ENCODE measurements at regions not wholly inside any gene's neighbourhood (a gene's known extent, or its start where the extent isn't known, plus 50 kb on each side); places are given as distances from the start of the nearest gene placed in this dataset.
A peak's percentile ranks its signal among the peaks of the same experiment; 100 is the strongest.

GRCh38 chr12:76611533-76611932 is 52.0 kb upstream of the OSBPL8 start:
- DNase-seq (ENCODE audit: low read depth) = no peak

- DNase-seq (ENCODE audit: low read depth) = no peak
Observed at GRCh38 chr12:76614364-76614763, 54.8 kb upstream of the OSBPL8 start.

- DNase-seq (ENCODE audit: low read depth) = no peak
Observed at GRCh38 chr12:76618031-76618430, 58.5 kb upstream of the OSBPL8 start.

- peak; percentile 20 for DNase-seq (ENCODE audit: low read depth)
Observed at GRCh38 chr12:76621582-76622024, 62.0 kb upstream of the OSBPL8 start.

- DNase-seq (ENCODE audit: low read depth) = no peak
Observed at GRCh38 chr12:76622351-76622750, 62.8 kb upstream of the OSBPL8 start.

GRCh38 chr12:76622915-76623314 is 63.3 kb upstream of the OSBPL8 start:
- DNase-seq (ENCODE audit: low read depth) = no peak

GRCh38 chr12:76623931-76624330 is 64.4 kb upstream of the OSBPL8 start:
- no peak for DNase-seq (ENCODE audit: low read depth)

GRCh38 chr12:76627346-76628135 is 68.0 kb upstream of the OSBPL8 start:
- DNase-seq (ENCODE audit: low read depth) = no peak

GRCh38 chr12:76628745-76629144 is 69.2 kb upstream of the OSBPL8 start:
- DNase-seq (ENCODE audit: low read depth) = no peak

GRCh38 chr12:76631741-76632140 is 72.2 kb upstream of the OSBPL8 start:
- DNase-seq (ENCODE audit: low read depth) = no peak

- no peak for DNase-seq (ENCODE audit: low read depth)
Observed at GRCh38 chr12:76633415-76633814, 73.8 kb upstream of the OSBPL8 start.

- no peak for DNase-seq (ENCODE audit: low read depth)
Observed at GRCh38 chr12:76634133-76634532, 74.6 kb upstream of the OSBPL8 start.

GRCh38 chr12:76636121-76636692 is 76.6 kb upstream of the OSBPL8 start:
- DNase-seq (ENCODE audit: low read depth) = no peak

- no peak for DNase-seq (ENCODE audit: low read depth)
Observed at GRCh38 chr12:76637807-76638206, 78.2 kb upstream of the OSBPL8 start.

GRCh38 chr12:76639646-76640045 is 80.1 kb upstream of the OSBPL8 start:
- no peak for DNase-seq (ENCODE audit: low read depth)

GRCh38 chr12:76641073-76641472 is 81.5 kb upstream of the OSBPL8 start:
- no peak for DNase-seq (ENCODE audit: low read depth)

- no peak for DNase-seq (ENCODE audit: low read depth)
Observed at GRCh38 chr12:76641961-76642360, 82.4 kb upstream of the OSBPL8 start.

GRCh38 chr12:76643438-76643837 is 83.9 kb upstream of the OSBPL8 start:
- no peak for DNase-seq (ENCODE audit: low read depth)

- no peak for DNase-seq (ENCODE audit: low read depth)
Observed at GRCh38 chr12:76644950-76645349, 85.4 kb upstream of the OSBPL8 start.

GRCh38 chr12:76645934-76646333 is 86.4 kb upstream of the OSBPL8 start:
- DNase-seq (ENCODE audit: low read depth) = no peak

GRCh38 chr12:76646366-76646765 is 86.8 kb upstream of the OSBPL8 start:
- DNase-seq (ENCODE audit: low read depth) = no peak

- DNase-seq (ENCODE audit: low read depth) = no peak
Observed at GRCh38 chr12:76649099-76649498, 89.5 kb upstream of the OSBPL8 start.

GRCh38 chr12:76652402-76652801 is 92.8 kb upstream of the OSBPL8 start:
- DNase-seq (ENCODE audit: low read depth) = no peak

- no peak for DNase-seq (ENCODE audit: low read depth)
Observed at GRCh38 chr12:76653342-76653741, 93.8 kb upstream of the OSBPL8 start.
